ENCODE measurements at regions not wholly inside any gene's neighbourhood (a gene's known extent, or its start where the extent isn't known, plus 50 kb on each side); places are given as distances from the start of the nearest gene placed in this dataset.

DNA sequence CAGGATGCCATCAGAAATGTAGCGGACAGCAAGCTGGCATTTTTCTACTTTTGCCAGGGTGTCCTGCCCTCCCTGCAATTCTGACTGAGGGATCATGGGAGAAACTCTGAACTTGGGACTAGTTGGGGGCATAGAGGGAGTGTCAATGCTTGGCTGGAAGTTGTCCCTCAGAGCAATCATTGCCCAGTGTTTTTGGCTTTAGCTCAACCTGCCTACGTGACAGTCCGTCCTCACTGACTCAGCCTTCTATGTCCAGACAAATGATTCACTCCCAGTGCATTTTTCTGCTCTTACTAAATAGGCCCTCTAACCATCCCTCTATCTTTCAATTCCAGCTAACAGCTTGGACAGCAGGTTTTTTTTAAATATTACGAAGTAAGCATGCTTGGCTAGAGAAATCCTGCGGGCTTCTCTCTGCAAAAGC, 627.4 kb downstream of the TLR4 start:
- ATAC-seq (no peak), DNase-seq (ENCODE audit: low spot score) (no peak)
- Mint-ChIP-seq H3K36me3 (no peaks in the 10 kb centered on the region), H3K9me3 (no peaks in the 10 kb centered on the region), H3K27ac (no peak overlapping the region), H3K27me3 (ENCODE audit: low read depth) (no peaks in the 10 kb centered on the region), H3K4me3 (no peak overlapping the region), H3K4me1 (peaks cover 12% of the 10 kb centered on the region)
- CTCF ChIA-PET = no interaction called here
- POLR2A ChIA-PET = no interaction called here
- TF ChIP-seq, protein P1, sequence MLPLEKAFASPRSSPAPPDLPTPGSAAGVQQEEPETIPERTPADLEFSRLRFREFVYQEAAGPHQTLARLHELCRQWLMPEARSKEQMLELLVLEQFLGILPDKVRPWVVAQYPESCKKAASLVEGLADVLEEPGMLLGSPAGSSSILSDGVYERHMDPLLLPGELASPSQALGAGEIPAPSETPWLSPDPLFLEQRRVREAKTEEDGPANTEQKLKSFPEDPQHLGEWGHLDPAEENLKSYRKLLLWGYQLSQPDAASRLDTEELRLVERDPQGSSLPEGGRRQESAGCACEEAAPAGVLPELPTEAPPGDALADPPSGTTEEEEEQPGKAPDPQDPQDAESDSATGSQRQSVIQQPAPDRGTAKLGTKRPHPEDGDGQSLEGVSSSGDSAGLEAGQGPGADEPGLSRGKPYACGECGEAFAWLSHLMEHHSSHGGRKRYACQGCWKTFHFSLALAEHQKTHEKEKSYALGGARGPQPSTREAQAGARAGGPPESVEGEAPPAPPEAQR (CRISPR knock-in tag; IDR thresholded peaks at IDR 0.05) = no peak
- TF ChIP-seq GRHL2 (CRISPR knock-in tag; IDR thresholded peaks at IDR 0.05; ENCODE audit: insufficient replicate concordance, severe bottlenecking) = no peak
- TF ChIP-seq, protein P2, sequence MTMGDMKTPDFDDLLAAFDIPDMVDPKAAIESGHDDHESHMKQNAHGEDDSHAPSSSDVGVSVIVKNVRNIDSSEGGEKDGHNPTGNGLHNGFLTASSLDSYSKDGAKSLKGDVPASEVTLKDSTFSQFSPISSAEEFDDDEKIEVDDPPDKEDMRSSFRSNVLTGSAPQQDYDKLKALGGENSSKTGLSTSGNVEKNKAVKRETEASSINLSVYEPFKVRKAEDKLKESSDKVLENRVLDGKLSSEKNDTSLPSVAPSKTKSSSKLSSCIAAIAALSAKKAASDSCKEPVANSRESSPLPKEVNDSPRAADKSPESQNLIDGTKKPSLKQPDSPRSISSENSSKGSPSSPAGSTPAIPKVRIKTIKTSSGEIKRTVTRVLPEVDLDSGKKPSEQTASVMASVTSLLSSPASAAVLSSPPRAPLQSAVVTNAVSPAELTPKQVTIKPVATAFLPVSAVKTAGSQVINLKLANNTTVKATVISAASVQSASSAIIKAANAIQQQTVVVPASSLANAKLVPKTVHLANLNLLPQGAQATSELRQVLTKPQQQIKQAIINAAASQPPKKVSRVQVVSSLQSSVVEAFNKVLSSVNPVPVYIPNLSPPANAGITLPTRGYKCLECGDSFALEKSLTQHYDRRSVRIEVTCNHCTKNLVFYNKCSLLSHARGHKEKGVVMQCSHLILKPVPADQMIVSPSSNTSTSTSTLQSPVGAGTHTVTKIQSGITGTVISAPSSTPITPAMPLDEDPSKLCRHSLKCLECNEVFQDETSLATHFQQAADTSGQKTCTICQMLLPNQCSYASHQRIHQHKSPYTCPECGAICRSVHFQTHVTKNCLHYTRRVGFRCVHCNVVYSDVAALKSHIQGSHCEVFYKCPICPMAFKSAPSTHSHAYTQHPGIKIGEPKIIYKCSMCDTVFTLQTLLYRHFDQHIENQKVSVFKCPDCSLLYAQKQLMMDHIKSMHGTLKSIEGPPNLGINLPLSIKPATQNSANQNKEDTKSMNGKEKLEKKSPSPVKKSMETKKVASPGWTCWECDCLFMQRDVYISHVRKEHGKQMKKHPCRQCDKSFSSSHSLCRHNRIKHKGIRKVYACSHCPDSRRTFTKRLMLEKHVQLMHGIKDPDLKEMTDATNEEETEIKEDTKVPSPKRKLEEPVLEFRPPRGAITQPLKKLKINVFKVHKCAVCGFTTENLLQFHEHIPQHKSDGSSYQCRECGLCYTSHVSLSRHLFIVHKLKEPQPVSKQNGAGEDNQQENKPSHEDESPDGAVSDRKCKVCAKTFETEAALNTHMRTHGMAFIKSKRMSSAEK (CRISPR knock-in tag; IDR thresholded peaks at IDR 0.05; ENCODE audit: borderline replicate concordance) = no peak
- TF ChIP-seq, protein P3, sequence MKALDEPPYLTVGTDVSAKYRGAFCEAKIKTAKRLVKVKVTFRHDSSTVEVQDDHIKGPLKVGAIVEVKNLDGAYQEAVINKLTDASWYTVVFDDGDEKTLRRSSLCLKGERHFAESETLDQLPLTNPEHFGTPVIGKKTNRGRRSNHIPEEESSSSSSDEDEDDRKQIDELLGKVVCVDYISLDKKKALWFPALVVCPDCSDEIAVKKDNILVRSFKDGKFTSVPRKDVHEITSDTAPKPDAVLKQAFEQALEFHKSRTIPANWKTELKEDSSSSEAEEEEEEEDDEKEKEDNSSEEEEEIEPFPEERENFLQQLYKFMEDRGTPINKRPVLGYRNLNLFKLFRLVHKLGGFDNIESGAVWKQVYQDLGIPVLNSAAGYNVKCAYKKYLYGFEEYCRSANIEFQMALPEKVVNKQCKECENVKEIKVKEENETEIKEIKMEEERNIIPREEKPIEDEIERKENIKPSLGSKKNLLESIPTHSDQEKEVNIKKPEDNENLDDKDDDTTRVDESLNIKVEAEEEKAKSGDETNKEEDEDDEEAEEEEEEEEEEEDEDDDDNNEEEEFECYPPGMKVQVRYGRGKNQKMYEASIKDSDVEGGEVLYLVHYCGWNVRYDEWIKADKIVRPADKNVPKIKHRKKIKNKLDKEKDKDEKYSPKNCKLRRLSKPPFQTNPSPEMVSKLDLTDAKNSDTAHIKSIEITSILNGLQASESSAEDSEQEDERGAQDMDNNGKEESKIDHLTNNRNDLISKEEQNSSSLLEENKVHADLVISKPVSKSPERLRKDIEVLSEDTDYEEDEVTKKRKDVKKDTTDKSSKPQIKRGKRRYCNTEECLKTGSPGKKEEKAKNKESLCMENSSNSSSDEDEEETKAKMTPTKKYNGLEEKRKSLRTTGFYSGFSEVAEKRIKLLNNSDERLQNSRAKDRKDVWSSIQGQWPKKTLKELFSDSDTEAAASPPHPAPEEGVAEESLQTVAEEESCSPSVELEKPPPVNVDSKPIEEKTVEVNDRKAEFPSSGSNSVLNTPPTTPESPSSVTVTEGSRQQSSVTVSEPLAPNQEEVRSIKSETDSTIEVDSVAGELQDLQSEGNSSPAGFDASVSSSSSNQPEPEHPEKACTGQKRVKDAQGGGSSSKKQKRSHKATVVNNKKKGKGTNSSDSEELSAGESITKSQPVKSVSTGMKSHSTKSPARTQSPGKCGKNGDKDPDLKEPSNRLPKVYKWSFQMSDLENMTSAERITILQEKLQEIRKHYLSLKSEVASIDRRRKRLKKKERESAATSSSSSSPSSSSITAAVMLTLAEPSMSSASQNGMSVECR (CRISPR knock-in tag; IDR thresholded peaks at IDR 0.05; ENCODE audit: borderline replicate concordance) = no peak
- TF ChIP-seq PRRX2 (CRISPR knock-in tag; IDR thresholded peaks at IDR 0.05) = no peak
- no peak for TF ChIP-seq ZNF423 (CRISPR knock-in tag; IDR thresholded peaks at IDR 0.05)
- TF ChIP-seq, protein P4, sequence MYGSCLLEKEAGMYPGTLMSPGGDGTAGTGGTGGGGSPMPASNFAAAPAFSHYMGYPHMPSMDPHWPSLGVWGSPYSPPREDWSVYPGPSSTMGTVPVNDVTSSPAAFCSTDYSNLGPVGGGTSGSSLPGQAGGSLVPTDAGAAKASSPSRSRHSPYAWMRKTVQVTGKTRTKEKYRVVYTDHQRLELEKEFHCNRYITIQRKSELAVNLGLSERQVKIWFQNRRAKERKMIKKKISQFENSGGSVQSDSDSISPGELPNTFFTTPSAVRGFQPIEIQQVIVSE (CRISPR knock-in tag; IDR thresholded peaks at IDR 0.05; ENCODE audit: borderline replicate concordance) = no peak
- TF ChIP-seq GABPB1 (CRISPR knock-in tag; IDR thresholded peaks at IDR 0.05) = no peak
- TF ChIP-seq, protein P5, sequence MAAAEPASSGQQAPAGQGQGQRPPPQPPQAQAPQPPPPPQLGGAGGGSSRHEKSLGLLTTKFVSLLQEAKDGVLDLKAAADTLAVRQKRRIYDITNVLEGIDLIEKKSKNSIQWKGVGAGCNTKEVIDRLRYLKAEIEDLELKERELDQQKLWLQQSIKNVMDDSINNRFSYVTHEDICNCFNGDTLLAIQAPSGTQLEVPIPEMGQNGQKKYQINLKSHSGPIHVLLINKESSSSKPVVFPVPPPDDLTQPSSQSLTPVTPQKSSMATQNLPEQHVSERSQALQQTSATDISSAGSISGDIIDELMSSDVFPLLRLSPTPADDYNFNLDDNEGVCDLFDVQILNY (CRISPR knock-in tag; IDR thresholded peaks at IDR 0.05) = no peak
- no peak for TF ChIP-seq FOXK1 (CRISPR knock-in tag; IDR thresholded peaks at IDR 0.05)
- no peak for TF ChIP-seq TP53 (CRISPR knock-in tag; IDR thresholded peaks at IDR 0.05)
- TF ChIP-seq FOXP1 (CRISPR knock-in tag; IDR thresholded peaks at IDR 0.05; ENCODE audit: borderline replicate concordance) = no peak
- no peak for TF ChIP-seq JAZF1 (CRISPR knock-in tag; IDR thresholded peaks at IDR 0.05)
- TF ChIP-seq ZNF138 (CRISPR knock-in tag; conservative IDR thresholded peaks at IDR 0.05) = no peak
- TF ChIP-seq ZNF232 (CRISPR knock-in tag; IDR thresholded peaks at IDR 0.05) = no peak
- no peak for TF ChIP-seq TEAD1 (CRISPR knock-in tag; IDR thresholded peaks at IDR 0.05)
- TF ChIP-seq, protein P6, sequence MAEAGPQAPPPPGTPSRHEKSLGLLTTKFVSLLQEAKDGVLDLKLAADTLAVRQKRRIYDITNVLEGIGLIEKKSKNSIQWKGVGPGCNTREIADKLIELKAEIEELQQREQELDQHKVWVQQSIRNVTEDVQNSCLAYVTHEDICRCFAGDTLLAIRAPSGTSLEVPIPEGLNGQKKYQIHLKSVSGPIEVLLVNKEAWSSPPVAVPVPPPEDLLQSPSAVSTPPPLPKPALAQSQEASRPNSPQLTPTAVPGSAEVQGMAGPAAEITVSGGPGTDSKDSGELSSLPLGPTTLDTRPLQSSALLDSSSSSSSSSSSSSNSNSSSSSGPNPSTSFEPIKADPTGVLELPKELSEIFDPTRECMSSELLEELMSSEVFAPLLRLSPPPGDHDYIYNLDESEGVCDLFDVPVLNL (CRISPR knock-in tag; IDR thresholded peaks at IDR 0.05; ENCODE audit: borderline replicate concordance, low read depth) = no peak

All from WTC11 (cell line).